Osteocyte (in vitro differentiated cells): ENCODE measurements at regions not wholly inside any gene's neighbourhood (a gene's known extent, or its start where the extent isn't known, plus 50 kb on each side); places are given as distances from the start of the nearest gene placed in this dataset.

Source experiments
- DNase-seq: peaks from one replicate; pipeline ENCODE4 v3.0.0; 2021; ENCODE audit warnings: mixed read lengths; ENCODE audit not compliant: unreplicated experiment; ENCODE audit errors: extremely low spot score
- H3K27ac Mint-ChIP-seq: one replicate; pipeline ENCODE4 v1.8.0; 2021; ENCODE audit warnings: mild to moderate bottlenecking, mixed read lengths; ENCODE audit not compliant: unreplicated experiment
- H3K27me3 Mint-ChIP-seq: one replicate; pipeline ENCODE4 v1.8.0; 2021; ENCODE audit warnings: mixed read lengths; ENCODE audit not compliant: unreplicated experiment
- H3K36me3 Mint-ChIP-seq: one replicate; pipeline ENCODE4 v1.8.0; 2021; ENCODE audit warnings: mixed read lengths; ENCODE audit not compliant: unreplicated experiment
- H3K4me1 Mint-ChIP-seq: one replicate; pipeline ENCODE4 v1.8.0; 2021; ENCODE audit warnings: mixed read lengths; ENCODE audit not compliant: unreplicated experiment
- H3K4me3 Mint-ChIP-seq: one replicate; pipeline ENCODE4 v1.8.0; 2021; ENCODE audit warnings: mild to moderate bottlenecking, moderate library complexity, mixed read lengths; ENCODE audit not compliant: unreplicated experiment
- H3K9me3 Mint-ChIP-seq: one replicate; pipeline ENCODE4 v1.8.0; 2021; ENCODE audit warnings: mixed read lengths; ENCODE audit not compliant: unreplicated experiment
- TF ChIP-seq, protein P1 (sequence below): fragments of 200-600 bp; sonication (generic); IDR thresholded peaks from 2 replicates; pipeline ENCODE4 v1.5.0; 2021; ENCODE audit warnings: antibody characterized with exemption, mild to moderate bottlenecking, moderate library complexity

DNA sequence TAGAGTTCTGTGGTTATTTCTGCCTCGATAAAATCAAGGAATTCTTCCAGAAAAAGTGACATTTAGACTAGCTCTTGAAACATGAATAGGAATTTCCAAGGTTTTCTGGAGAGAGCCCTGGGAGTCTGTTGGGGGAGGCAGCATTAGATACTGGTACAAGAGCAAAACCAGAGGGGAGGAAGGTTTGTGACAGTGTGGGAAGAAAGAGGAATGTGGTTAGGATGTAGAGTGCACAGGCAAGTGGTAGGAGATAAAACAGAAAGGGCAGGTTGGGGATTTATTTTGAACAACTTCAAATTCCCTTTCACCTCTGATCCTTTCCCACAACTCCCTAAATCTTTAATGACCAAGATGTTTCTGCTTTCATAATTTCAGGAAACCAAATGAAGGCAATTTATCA is 588.4 kb downstream of the METTL15 start:
- TF ChIP-seq, protein P1, sequence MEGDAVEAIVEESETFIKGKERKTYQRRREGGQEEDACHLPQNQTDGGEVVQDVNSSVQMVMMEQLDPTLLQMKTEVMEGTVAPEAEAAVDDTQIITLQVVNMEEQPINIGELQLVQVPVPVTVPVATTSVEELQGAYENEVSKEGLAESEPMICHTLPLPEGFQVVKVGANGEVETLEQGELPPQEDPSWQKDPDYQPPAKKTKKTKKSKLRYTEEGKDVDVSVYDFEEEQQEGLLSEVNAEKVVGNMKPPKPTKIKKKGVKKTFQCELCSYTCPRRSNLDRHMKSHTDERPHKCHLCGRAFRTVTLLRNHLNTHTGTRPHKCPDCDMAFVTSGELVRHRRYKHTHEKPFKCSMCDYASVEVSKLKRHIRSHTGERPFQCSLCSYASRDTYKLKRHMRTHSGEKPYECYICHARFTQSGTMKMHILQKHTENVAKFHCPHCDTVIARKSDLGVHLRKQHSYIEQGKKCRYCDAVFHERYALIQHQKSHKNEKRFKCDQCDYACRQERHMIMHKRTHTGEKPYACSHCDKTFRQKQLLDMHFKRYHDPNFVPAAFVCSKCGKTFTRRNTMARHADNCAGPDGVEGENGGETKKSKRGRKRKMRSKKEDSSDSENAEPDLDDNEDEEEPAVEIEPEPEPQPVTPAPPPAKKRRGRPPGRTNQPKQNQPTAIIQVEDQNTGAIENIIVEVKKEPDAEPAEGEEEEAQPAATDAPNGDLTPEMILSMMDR, result no peak
- H3K9me3 Mint-ChIP-seq, result no peaks in the 10 kb centered on the region
- H3K27ac Mint-ChIP-seq, result no peak overlapping the region
- no peak overlapping the region for H3K4me3 Mint-ChIP-seq
- no peak for DNase-seq
- H3K4me1 Mint-ChIP-seq, result peaks cover 6% of the 10 kb centered on the region
- H3K36me3 Mint-ChIP-seq, result no peaks in the 10 kb centered on the region
- H3K27me3 Mint-ChIP-seq, result no peaks in the 10 kb centered on the region

- no peaks in the 10 kb centered on the region for H3K36me3 Mint-ChIP-seq
- no peaks in the 10 kb centered on the region for H3K4me1 Mint-ChIP-seq
- no peak overlapping the region for H3K27ac Mint-ChIP-seq
- H3K9me3 Mint-ChIP-seq, result no peaks in the 10 kb centered on the region
- H3K4me3 Mint-ChIP-seq, result no peak overlapping the region
- DNase-seq, result no peak
- no peaks in the 10 kb centered on the region for H3K27me3 Mint-ChIP-seq
- TF ChIP-seq, protein P1, result no peak
These were observed 582.6 kb downstream of the METTL15 start for GRCh38 chr11:28690746-28691145.

DNA sequence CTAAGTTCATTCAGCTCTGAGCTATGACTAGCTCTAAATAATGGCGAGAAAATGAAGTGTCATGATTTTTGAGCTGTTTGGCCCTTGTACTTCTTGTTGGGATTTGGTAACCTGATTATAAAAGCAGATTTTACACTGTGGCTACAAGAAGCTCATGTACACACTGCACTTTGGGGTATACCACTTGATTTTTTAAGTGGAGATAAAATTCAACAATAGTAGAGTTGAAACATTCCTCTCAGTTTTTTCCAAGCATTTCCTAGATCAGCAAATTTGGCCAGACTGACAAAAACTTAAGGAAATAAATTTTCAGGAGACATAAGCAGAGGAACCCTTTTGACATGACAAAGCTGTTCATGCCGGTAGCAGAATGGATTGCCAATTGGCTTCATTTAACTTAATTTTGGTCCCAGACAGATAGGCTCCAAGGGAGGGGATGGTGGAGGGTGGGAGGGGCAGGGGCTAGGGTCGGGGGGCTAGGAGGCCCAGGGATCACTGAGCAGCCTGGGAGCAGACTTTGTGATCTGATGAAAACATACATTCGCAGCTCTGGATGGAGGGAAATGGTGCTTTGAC is 575.9 kb downstream of the METTL15 start:
- no peak for DNase-seq
- H3K36me3 Mint-ChIP-seq, result no peaks in the 10 kb centered on the region
- no peaks in the 10 kb centered on the region for H3K9me3 Mint-ChIP-seq
- no peak overlapping the region for H3K4me3 Mint-ChIP-seq
- TF ChIP-seq, protein P1, result no peak
- H3K4me1 Mint-ChIP-seq, result peaks cover 10% of the 10 kb centered on the region
- H3K27me3 Mint-ChIP-seq, result no peaks in the 10 kb centered on the region
- no peak overlapping the region for H3K27ac Mint-ChIP-seq

DNA sequence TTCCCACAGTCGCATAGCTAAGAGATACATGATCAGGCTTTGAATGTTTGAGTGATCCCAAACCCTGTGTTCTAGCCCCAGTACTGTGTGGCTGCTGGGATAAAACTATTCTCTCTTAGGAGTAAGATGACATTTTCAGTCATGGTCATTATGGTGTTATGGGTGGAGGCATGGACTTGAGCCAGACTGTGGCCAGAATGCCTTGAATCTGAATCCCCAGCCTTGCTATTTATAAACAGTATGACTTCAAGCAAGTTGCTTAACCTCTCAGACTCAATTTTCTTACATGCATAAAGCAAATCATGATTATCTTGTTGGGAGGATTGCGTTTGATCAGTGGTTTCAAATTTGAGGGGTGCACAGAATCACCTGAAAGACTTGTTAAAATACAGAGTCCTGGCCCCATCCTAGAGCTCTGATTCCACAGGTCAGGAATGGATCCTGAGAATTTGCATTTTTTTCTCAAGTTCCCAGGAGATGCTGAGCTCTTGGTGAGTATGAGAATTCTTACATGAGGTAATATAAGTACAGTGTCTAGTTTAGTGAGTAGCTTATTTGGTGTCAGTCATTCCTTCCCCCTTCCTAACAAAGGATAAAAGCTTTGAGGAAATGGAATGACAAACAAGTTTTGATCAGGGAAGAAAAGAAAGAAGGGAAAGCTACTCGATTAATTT is 571.7 kb downstream of the METTL15 start:
- no peaks in the 10 kb centered on the region for H3K36me3 Mint-ChIP-seq
- no peak overlapping the region for H3K27ac Mint-ChIP-seq
- TF ChIP-seq, protein P1, result no peak
- no peak for DNase-seq
- no peaks in the 10 kb centered on the region for H3K27me3 Mint-ChIP-seq
- H3K4me1 Mint-ChIP-seq, result peaks cover 10% of the 10 kb centered on the region
- H3K9me3 Mint-ChIP-seq, result no peaks in the 10 kb centered on the region
- H3K4me3 Mint-ChIP-seq, result no peak overlapping the region

DNA sequence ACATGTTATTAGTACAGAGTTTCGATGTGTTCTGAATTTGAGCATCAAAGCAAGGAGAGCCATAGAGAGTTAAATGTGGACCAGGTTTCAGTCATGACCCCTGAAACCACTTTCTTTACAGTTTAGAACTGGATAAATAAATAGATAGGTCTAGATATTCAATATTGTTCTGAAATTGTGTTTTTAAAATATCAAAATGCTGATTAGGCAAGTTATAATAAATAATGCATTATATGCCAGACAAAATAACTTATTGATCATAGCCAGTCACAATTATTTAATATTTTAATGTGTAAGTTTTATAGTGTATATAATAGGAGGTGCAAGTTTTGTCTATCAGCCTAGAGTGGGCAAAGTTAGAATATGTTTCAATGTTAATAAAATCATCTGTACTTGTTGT is 569.5 kb downstream of the METTL15 start:
- no peaks in the 10 kb centered on the region for H3K36me3 Mint-ChIP-seq
- no peaks in the 10 kb centered on the region for H3K9me3 Mint-ChIP-seq
- H3K27me3 Mint-ChIP-seq, result no peaks in the 10 kb centered on the region
- no peak overlapping the region for H3K27ac Mint-ChIP-seq
- H3K4me1 Mint-ChIP-seq, result peaks cover 18% of the 10 kb centered on the region
- no peak for DNase-seq
- TF ChIP-seq, protein P1, result no peak
- H3K4me3 Mint-ChIP-seq, result no peak overlapping the region
